AG20443 (cell line): ENCODE measurements at regions not wholly inside any gene's neighbourhood (a gene's known extent, or its start where the extent isn't known, plus 50 kb on each side); places are given as distances from the start of the nearest gene placed in this dataset.

Source experiments
- DNase-seq: peaks from one replicate; pipeline ENCODE4 v3.0.0; 2012; ENCODE audit warnings: low spot score, mixed read lengths

DNA sequence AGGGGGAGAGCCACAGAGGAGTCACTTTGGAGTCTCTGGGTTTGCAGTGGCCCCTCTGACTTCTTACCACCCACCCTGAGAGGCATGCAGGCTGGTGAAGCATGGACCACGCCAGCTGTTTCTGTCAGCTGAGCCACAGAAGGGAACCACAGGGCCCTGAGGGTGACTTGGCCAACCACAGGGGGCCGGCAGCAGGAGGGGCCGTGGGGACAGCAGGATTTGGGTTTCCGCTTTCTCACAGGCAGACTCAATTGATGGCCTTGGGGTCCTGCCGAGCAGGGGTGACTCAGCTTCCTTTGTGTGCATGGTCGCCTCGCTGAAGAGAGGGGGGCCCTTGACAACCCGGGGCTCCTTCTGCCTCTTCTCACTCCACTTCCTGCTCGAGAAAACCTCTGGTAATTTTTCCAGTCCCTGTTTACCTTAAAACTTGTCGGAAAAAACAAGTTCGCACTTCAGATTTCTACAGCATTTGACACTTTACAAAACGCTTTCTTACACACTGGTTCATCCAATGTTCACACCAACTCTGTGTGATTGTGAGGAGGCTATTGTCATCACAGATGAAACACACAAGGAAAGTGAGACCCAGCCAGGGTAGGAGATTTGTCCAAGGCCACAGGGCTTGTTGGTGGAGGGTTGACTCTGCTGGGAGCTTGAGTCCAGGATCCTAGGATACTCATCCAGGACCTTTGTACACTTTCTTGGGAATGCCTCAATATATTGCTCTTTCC, 311.2 kb downstream of the LPIN1 start:
- DNase-seq = no peak

- peak; percentile 51 for DNase-seq
Measured at GRCh38 chr2:12059616-12060441, 313.4 kb downstream of the LPIN1 start.

GRCh38 chr2:12060886-12061285, 314.5 kb downstream of the LPIN1 start:
- no peak for DNase-seq

DNA sequence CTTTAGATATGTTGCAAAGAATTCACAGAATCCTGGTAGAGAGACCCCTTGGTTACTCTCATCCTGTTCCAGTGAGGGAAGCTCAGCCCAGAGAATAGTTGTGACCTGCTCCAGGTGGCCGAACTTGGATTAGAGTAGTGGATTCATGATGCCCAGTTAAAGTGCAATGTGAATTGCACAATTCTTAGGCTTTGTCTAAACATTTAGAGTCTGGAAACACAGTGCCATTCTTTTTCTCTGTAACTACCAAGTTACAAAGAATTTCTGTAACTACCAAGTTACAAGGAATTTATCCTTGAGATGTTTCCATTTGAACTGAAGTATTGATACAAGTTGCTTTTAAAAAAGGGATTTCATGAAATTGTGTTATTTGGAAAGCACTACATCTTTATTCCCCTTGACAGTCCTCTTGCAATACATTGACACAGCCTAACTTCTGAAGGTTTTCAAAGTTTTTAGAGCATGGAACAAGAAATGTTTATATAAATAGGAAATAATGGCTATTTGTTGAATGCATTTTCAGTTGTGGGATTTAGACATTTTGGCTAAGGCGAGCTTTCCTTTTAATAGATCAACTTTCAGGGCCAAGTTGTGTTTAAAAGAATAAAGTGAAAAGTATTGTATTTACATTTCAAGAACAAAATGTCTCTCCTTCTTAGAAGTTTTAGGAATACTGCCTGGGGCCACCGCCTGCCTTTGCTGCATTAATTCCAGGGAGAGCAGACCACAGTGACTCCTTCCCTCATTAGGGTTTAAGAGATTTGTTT, 315.0 kb downstream of the LPIN1 start:
- no peak for DNase-seq

DNA sequence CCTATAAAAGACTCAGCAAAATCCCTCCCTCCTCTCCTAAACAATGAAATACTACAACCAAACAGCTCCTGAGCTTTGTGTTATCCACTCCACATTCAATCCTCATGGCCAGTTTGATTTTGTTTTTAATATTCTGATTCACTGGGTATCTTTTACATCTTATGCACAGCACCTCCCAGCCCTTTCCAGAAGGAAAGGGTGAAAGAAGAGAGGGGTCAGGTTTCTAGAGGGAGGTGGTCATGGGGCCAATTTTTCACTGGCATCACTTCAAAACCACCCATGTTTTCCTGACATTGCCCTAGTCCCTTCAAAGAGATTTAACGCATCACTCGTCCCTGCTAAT, 315.6 kb downstream of the LPIN1 start:
- DNase-seq = no peak

DNA sequence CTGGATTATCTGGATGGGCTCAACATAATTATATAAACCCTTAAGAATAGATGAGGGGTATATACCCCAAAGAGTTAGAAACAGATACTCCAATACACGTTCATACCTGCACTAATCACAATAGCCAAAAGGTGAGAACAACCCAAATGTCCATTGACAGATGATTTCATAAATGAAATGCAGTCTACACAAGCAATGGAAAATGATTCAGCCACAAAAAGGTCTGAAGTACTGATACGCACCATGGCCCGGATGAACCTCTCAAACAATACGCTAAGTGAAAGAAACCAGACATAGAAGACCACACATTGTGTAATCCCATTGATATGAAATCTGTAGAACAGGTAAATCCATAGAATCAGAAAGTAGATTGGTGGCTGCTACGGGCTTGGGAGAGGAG, 316.8 kb downstream of the LPIN1 start:
- no peak for DNase-seq

DNA sequence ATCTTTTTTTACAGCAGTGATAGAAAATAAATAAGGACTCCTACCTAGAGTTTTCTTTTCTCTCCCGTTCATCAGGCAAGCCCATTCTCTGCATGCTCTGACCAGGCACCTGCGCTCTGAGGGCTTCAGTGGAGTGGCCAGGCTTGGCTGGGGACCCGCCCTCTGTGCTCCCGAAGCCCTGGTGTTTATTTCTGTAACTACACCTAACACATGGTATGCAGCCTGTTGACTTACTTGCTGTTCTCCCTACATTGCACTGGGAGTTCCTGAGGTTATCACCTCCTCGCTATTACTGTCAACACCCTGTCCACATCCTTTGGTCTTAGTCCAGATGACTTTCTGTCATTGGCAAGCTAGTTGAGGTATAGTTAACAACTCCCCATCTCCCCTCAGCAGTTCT, 317.7 kb downstream of the LPIN1 start:
- no peak for DNase-seq

- DNase-seq = no peak
Measured at GRCh38 chr2:12066116-12066515, 319.7 kb downstream of the LPIN1 start.

DNA sequence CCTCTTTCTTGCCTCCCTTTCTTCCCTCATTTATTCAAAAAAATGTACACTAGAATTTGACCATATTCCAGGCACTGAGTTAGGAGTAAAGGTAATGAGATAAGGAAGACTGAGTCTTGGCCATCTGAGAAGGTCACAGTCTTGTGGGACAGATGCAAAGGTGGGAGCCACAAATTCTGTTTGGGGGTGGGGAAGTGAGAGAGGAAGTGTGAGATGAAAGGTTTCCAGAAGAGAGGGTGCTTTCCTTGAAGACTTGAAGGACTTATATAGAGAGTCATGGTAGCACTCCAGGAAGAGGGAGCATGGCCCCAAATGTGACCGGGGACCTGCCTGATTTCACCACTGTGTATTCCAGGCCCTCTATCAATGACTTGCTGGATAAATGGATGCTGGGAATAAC, 320.6 kb downstream of the LPIN1 start:
- DNase-seq = no peak

GRCh38 chr2:12068796-12069538, 322.5 kb downstream of the LPIN1 start:
- no peak for DNase-seq

- DNase-seq = no peak
Measured at GRCh38 chr2:12070153-12070552, 323.7 kb downstream of the LPIN1 start.

DNA sequence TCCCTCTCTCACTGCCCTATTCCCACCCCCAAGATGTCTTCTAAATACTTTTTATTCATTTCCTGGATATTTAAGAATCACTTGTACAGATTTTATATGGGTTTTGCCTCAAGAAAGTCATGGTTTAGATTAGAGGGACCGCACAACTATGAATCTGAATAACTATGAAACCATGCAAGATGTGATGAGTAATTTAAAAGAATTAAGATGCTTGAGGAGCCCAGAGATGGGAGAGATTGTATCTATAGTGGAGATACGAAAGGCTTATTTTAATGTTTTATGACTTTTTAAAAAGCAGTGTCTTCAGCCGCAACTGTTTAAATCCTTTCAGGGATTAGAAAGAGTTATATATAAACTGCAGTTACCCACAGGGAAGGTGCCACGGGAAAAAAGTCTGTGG, 324.1 kb downstream of the LPIN1 start:
- peak; percentile 38 for DNase-seq

- no peak for DNase-seq
Measured at GRCh38 chr2:12071318-12071717, 324.9 kb downstream of the LPIN1 start.

DNA sequence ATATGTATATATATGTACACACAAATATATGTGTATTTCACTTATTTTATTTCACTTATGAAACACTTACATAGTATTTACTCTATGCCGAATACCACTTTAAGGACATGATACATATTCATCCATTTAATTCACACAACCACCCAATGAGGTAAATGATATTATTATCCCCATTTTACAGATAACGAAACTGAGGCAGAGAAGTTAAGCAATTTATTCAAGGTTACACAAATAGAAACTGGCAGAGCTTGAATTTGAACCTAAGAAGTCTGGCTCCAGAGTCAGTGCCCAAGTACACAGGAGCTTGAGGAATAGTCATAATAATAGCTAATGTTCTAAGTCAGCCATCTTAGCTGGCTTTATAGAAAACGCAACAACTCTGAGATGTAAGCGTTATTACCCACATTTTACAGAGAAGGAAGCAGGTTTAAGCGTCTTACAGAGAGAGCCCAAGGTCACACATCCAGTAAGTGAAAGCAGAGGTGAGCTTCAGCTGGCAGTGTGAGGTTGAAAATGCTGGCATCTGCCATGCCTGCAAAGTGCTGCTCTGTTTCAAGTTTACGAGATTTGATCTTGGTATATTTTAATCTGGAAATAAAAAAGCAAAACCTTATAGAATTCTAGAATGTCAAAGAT, 326.9 kb downstream of the LPIN1 start:
- no peak for DNase-seq

- no peak for DNase-seq
Measured at GRCh38 chr2:12074126-12074844, 327.9 kb downstream of the LPIN1 start.

- no peak for DNase-seq
Measured at GRCh38 chr2:12074845-12075217, 328.4 kb downstream of the LPIN1 start.

DNA sequence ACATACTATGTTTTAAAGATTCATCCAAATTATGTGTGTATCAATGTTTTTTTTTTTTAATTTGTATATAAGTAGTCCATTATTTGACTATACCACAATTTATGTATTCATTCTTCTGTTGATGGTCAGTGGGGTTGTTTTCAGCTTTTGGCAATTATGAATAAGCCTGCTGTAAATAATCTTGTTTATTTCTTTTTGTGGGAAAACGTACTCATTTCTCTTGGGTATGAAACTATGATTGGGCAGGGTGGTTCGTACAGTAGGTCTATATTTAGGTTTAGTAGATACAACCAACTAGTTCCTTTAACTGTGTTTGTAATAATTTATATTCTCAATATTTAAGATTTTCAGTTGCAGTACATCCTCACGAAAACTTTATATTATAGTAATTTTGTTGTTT, 329.2 kb downstream of the LPIN1 start:
- no peak for DNase-seq

DNA sequence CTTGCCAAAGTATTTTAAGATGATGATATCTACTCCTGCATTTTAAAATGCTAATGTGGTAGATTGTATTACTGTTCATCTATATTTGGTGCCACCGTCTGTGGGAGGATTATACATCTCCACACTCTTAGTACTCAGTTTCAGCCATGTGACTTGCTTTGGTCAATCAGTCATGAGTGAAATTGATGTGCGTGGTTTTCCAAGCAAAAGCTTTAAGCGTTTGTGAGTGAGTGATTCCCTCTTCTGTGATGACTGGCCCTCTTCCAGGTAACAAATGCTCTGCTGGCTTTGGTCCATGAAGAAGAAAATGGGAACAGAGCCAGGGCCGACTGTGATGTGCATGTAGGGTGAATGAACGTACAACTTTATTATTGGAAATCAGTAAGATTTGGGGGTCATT, 330.4 kb downstream of the LPIN1 start:
- DNase-seq = no peak

DNA sequence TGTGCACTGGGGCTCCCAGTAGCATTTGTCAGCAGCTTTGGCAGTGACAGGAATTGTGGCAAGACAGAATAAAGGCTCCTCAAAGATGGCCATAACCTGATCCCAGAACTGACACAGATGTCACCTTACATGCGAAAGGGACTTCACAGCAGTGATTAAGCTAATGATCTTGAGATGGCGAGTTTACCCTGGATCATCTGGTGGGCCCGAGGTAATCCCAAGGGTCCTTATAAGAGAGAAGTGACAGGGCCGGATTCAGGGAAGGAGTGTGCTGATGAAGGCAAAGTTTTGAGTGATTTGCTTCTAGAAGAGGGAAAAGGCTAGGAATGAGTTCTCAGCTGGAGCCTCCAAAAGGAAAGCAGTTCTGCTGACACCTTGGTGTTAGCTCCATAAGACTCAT, 333.9 kb downstream of the LPIN1 start:
- no peak for DNase-seq

DNA sequence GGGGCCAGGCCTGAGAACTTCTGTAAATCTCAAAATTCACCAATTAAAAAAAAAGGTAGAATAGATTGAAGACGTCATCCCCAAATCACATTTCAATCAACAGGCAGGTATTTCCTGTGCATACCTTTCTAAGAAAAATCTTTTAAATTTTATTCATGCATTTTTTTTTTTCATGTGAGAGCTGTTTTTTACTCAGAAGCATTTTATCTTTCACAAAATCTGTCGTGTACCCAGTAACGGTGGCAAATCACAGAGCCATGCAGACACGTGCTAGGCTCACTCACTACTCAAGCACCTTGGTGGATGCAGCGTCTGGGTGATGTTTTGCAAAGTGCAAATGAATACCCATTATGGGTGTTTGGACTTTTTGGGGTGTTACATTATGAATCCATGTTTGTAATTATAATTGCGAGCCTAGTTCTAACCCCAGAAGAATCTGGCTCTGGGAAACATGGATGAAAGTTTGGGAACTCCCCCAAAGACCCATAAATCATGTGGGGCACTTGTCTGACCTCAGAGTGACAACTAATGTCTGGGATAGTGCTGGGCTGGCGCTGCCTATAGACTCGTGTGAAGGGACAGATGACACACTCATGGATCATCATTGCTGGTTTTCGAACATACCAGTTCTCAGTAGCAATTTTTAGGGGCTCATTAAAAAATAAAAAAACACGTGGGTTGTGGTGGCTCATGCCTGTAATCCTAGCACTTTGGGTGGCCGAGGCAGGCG, 335.2 kb downstream of the LPIN1 start:
- DNase-seq = peak; percentile 22
